ENCODE measurements at regions not wholly inside any gene's neighbourhood (a gene's known extent, or its start where the extent isn't known, plus 50 kb on each side); places are given as distances from the start of the nearest gene placed in this dataset.

- H3K9me3 Mint-ChIP-seq: no peaks in the 10 kb centered on the region
- no peaks in the 10 kb centered on the region for H3F3A ChIP-seq (replicated peaks; ENCODE audit: low read depth)
- H3K27ac ChIP-seq (ENCODE audit: low read depth): no peak overlapping the region
- no peaks in the 10 kb centered on the region for H3K79me2 ChIP-seq (replicated peaks; ENCODE audit: insufficient read depth)
- H3K36me3 ChIP-seq (ENCODE audit: insufficient read depth): no peaks in the 10 kb centered on the region
- no peak overlapping the region for H2AFZ ChIP-seq
- no peaks in the 10 kb centered on the region for H3K27me3 Mint-ChIP-seq (ENCODE audit: insufficient read depth, low read depth, poor library complexity)
- 0 out of 2 replicates have a peak, but pooled peaks cover 2% of the 10 kb centered on the region for H3K4me1 ChIP-seq (ENCODE audit: insufficient read depth)
- no peaks in the 10 kb centered on the region for H3K27me3 ChIP-seq (ENCODE audit: insufficient read depth)
- no peak overlapping the region for H3K4me3 Mint-ChIP-seq
- peaks cover 1% of the 10 kb centered on the region; the same call in 2 of the 3 replicates for H3K4me1 Mint-ChIP-seq
- ATAC-seq (no peak), DNase-seq (ENCODE audit: low spot score) (no peak)
- H3K36me3 Mint-ChIP-seq (ENCODE audit: low read depth): no peaks in the 10 kb centered on the region
- TF ChIP-seq NANOG (IDR thresholded peaks at IDR 0.05; ENCODE audit: borderline replicate concordance) (no peak), ZNF331 (CRISPR knock-in tag; IDR thresholded peaks at IDR 0.05; ENCODE audit: low read depth) (no peak), CREB1 (CRISPR knock-in tag; IDR thresholded peaks at IDR 0.05; ENCODE audit: low read depth) (no peak)
- no peak overlapping the region for H3K27ac Mint-ChIP-seq
- no peaks in the 10 kb centered on the region for H4K20me1 ChIP-seq (replicated peaks; ENCODE audit: insufficient read depth)
- no peaks in the 10 kb centered on the region for H3K9me2 ChIP-seq (ENCODE audit: insufficient read depth)
- H3K4me3 ChIP-seq: no peak overlapping the region
- no peak overlapping the region for H3K4me2 ChIP-seq
Observed at GRCh38 chr13:90797335-90797734, 550.2 kb upstream of the MIR17HG start.

DNA sequence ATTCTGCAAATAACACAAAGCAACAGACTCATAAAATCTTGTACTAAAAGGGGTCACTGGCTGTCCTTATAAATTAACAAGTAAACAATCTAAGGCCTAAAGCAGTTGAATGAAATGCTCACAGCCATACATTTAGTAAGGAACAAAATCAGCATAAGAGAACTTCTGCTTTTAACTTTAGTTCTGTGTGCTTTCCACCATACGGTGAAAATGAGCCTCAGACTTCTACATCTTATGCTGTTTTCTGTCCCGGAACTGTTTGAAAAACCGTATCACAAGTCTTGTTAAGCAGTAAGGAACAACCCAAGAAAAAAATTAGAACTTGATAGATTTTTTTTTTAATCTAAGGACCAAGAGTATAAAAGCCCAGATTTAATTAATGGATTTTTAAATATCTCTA is 549.1 kb upstream of the MIR17HG start:
- no peaks in the 10 kb centered on the region for H3K9me3 Mint-ChIP-seq
- ATAC-seq (no peak), DNase-seq (ENCODE audit: low spot score) (no peak)
- H3K36me3 Mint-ChIP-seq (ENCODE audit: low read depth): no peaks in the 10 kb centered on the region
- Histone ChIP-seq H3K27ac (ENCODE audit: low read depth) (no peak overlapping the region), H2AFZ (no peak overlapping the region), H3K4me3 (no peak overlapping the region), H3K27me3 (ENCODE audit: insufficient read depth) (no peaks in the 10 kb centered on the region), H3K79me2 (replicated peaks; ENCODE audit: insufficient read depth) (no peaks in the 10 kb centered on the region), H3F3A (replicated peaks; ENCODE audit: low read depth) (no peaks in the 10 kb centered on the region), H4K20me1 (replicated peaks; ENCODE audit: insufficient read depth) (no peaks in the 10 kb centered on the region), H3K9me2 (ENCODE audit: insufficient read depth) (no peaks in the 10 kb centered on the region), H3K4me2 (no peak overlapping the region), H3K4me1 (ENCODE audit: insufficient read depth) (no peaks in the 10 kb centered on the region), H3K36me3 (ENCODE audit: insufficient read depth) (no peaks in the 10 kb centered on the region)
- no peak overlapping the region for H3K4me3 Mint-ChIP-seq
- no peak overlapping the region for H3K27ac Mint-ChIP-seq
- H3K4me1 Mint-ChIP-seq: no peaks in the 10 kb centered on the region
- no peaks in the 10 kb centered on the region for H3K27me3 Mint-ChIP-seq (ENCODE audit: insufficient read depth, low read depth, poor library complexity)
- TF ChIP-seq, protein P1, sequence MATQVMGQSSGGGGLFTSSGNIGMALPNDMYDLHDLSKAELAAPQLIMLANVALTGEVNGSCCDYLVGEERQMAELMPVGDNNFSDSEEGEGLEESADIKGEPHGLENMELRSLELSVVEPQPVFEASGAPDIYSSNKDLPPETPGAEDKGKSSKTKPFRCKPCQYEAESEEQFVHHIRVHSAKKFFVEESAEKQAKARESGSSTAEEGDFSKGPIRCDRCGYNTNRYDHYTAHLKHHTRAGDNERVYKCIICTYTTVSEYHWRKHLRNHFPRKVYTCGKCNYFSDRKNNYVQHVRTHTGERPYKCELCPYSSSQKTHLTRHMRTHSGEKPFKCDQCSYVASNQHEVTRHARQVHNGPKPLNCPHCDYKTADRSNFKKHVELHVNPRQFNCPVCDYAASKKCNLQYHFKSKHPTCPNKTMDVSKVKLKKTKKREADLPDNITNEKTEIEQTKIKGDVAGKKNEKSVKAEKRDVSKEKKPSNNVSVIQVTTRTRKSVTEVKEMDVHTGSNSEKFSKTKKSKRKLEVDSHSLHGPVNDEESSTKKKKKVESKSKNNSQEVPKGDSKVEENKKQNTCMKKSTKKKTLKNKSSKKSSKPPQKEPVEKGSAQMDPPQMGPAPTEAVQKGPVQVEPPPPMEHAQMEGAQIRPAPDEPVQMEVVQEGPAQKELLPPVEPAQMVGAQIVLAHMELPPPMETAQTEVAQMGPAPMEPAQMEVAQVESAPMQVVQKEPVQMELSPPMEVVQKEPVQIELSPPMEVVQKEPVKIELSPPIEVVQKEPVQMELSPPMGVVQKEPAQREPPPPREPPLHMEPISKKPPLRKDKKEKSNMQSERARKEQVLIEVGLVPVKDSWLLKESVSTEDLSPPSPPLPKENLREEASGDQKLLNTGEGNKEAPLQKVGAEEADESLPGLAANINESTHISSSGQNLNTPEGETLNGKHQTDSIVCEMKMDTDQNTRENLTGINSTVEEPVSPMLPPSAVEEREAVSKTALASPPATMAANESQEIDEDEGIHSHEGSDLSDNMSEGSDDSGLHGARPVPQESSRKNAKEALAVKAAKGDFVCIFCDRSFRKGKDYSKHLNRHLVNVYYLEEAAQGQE (IDR thresholded peaks at IDR 0.05; ENCODE audit: unreplicated experiment): no peak
- TF ChIP-seq JUNB (IDR thresholded peaks at IDR 0.05; ENCODE audit: unreplicated experiment) (no peak), EZH2phosphoT487 (IDR thresholded peaks at IDR 0.05; ENCODE audit: unreplicated experiment) (no peak), ZNF114 (CRISPR knock-in tag; IDR thresholded peaks at IDR 0.05) (no peak), ZNF462 (CRISPR knock-in tag; IDR thresholded peaks at IDR 0.05) (no peak), STAT1 (IDR thresholded peaks at IDR 0.05; ENCODE audit: unreplicated experiment) (no peak), POLR2AphosphoS5 (IDR thresholded peaks at IDR 0.05; ENCODE audit: low read depth) (no peak), EZH2 (IDR thresholded peaks at IDR 0.05; ENCODE audit: low read depth, unreplicated experiment) (no peak), ZNF331 (CRISPR knock-in tag; IDR thresholded peaks at IDR 0.05; ENCODE audit: low read depth) (no peak), ETS1 (IDR thresholded peaks at IDR 0.05) (no peak), CREB1 (CRISPR knock-in tag; IDR thresholded peaks at IDR 0.05; ENCODE audit: low read depth) (no peak)

Measured in GM23338 (cell line).